VCaP (cell line): ENCODE measurements at regions not wholly inside any gene's neighbourhood (a gene's known extent, or its start where the extent isn't known, plus 50 kb on each side); places are given as distances from the start of the nearest gene placed in this dataset.
"Not testable (repeated sequence)": the region's sequence is repeated elsewhere in the genome, so short reads cannot be mapped to it uniquely, and the experiment has no call there.

Source experiments
- H3K27ac ChIP-seq: fragments of 450-650 bp; 2 replicates; pipeline ENCODE4 v1.5.1; 2017
- CTCF ChIP-seq: fragments of 450-650 bp; conservative IDR thresholded peaks from 2 replicates; pipeline ENCODE4 v1.5.1; 2017; ENCODE audit warnings: mild to moderate bottlenecking, moderate library complexity

DNA sequence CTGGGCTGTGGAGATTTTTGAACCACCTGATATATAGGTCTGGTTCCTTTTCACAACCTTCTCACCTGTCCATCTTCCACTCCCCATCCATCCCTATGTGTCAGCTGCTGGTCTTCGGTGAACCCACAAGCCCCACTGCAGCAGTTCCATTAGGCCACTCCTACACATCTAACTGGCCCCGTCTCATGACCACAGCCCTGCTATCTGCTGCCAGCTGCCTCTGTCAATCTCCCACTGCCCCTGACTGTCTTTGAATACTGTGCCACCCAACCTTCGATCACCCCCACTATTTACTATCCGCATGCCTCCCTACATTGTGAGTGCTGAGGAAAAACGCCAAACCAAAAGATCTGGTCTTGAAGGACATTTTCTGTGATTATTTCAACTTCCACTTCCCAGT is 795.4 kb downstream of the IGSF11 start:
- no peak overlapping the region for H3K27ac ChIP-seq
- no peak for TF ChIP-seq CTCF

GRCh38 chr3:118244761-118245160 is 789.9 kb downstream of the IGSF11 start:
- TF ChIP-seq CTCF, result no peak

GRCh38 chr3:118245312-118245711 is 789.3 kb downstream of the IGSF11 start:
- no peak for TF ChIP-seq CTCF
- H3K27ac ChIP-seq, result no peak overlapping the region

More at GRCh38 chr3:118244761-118245160, 789.9 kb downstream of the IGSF11 start:
- no peak overlapping the region for H3K27ac ChIP-seq

DNA sequence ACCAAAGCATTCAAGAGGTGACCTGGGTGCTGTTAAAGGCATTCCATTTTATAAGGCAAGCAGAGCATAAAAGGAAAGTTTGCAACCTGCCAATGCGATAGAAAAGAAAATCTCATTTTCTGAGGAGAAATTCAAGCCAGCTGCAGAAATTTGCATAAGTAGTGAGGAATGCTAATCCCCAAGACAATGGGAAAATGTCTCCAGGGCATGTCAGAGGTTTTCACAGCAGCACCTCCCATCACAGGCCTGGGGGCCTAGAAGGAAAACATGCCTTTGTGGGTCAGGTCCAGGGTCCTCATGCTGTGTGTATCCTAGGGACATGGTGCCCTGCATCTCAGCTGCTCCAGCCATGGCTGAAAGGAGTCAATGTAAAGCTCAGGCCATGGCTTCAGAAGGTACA is 775.8 kb downstream of the IGSF11 start:
- H3K27ac ChIP-seq, result not testable (repeated sequence)

- TF ChIP-seq CTCF, result no peak
- no peak overlapping the region for H3K27ac ChIP-seq
These were observed 771.7 kb downstream of the IGSF11 start for GRCh38 chr3:118262800-118263402.

DNA sequence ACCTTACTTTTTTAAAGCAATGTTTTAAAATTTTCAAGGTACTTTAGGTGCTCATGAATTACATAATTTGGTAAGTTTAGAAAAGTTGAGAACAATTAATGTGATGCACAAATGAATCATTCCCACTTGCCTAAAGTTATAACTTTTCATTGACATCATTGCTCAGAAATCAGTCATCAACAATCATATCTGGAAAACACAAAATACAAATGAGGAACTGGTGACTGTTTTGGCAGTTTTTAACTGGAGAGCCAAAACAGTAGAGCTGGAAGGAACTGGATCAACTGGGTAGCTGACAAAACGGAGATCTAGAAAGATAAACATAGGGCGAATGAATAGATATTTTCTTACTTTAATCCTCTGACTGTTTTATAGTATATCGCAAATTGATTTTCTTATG is 767.1 kb downstream of the IGSF11 start:
- TF ChIP-seq CTCF, result no peak
- H3K27ac ChIP-seq, result no peak overlapping the region

- no peak overlapping the region for H3K27ac ChIP-seq
- no peak for TF ChIP-seq CTCF
These were observed 765.0 kb downstream of the IGSF11 start for GRCh38 chr3:118269537-118270125.

GRCh38 chr3:118272991-118273390 is 761.7 kb downstream of the IGSF11 start:
- H3K27ac ChIP-seq, result no peak overlapping the region
- no peak for TF ChIP-seq CTCF
